Right hindlimb (tissue), 1 donor: ENCODE measurements at regions not wholly inside any gene's neighbourhood (a gene's known extent, or its start where the extent isn't known, plus 50 kb on each side); places are given as distances from the start of the nearest gene placed in this dataset.

Experiments
- DNase-seq: peaks from one replicate; pipeline ENCODE4 v3.0.0-alpha.2; 2018

DNA sequence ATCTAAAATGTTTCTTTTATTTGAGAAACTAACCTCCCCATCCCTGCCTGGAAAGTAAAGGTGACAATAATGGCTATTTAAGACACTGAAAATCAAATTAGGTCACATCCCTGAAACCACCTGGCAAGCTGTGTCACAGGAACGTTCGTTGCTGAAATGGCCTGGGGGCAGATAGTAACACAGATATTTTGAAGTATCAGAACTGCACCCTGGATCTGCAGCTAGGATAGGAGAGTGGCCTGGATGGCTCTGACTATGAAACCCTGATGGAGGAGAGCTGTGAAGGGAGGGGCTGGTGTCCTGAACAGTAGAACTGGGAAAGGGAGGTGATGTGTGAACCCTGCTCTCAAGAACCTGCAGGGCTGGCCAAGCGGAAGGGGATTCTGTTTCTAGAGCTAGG lies 648.3 kb upstream of the CFAP20DC start:
- no peak for DNase-seq

DNA sequence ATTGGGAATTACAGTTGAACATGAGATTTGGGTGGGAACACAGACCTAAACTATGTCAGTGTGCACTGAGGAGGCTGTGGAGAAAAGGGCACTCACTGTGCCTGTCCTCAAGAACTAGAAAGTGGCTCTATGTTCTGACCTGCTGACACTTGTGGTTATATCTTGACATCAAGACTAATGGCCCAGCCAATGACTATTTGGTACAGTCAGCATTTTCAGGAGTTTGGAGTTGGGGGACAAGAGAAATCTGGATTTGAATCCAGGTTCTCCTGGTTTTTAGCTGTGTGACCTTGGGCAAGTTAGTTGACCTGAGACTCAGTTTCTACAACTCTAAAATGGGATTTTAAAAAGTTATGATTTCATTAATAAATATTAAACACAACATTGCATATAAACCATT lies 647.0 kb upstream of the CFAP20DC start:
- DNase-seq = no peak

DNA sequence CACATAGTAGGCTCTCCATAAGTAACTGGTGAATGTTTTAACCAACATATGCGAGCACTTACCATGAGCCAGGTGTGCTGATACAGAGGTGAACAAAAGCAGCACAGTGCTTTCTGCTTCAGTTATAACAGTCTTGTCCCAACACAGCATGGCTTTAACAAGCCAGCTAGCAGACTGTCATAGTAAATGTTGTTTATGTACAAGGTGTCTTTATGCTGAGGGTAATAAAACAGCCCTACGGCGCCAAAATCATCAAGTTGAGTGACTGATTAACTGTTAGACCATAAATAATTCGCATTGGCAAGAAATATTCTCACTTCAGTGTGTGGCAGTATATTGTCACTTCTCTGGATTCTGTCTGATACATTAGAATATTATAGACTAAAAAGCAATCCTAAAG lies 646.0 kb upstream of the CFAP20DC start:
- no peak for DNase-seq

DNA sequence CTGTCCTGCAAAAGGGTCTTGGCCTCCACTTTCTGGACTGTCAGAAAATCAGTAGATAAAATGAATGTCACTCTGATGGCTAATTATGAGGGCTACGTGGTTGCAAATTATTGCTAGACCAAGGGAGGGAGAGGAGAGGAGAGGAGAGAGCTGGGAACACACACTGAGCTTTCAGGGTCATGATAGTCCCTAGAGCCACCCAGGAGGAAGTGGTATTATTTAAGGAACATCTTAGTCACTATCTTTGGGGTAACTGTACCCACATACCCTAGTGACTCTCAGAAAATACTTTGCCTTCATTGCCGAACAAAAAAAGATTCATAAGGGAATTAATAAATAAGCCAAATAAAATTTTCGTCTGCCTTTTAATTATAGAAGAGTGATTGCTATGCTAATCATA lies 642.3 kb upstream of the CFAP20DC start:
- no peak for DNase-seq

DNA sequence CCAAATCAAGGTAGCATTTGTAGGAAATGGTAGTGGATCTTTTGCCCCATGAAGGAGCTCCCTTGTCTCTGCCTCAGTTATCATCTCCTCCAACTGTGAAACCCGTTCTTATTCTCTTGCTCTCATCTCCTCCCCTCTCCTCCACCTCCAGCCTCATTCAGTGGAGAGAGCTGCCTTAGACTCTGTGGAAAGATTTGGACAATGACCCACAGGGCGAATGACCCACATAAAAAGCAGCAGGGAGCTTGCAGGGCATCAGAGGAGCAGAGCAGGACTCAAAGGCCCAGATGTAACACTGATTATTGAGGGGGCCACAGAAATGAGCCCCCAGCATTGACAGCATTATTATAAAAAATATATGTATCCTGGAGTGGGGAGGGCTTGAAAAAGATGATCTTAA lies 641.1 kb upstream of the CFAP20DC start:
- DNase-seq = no peak

DNA sequence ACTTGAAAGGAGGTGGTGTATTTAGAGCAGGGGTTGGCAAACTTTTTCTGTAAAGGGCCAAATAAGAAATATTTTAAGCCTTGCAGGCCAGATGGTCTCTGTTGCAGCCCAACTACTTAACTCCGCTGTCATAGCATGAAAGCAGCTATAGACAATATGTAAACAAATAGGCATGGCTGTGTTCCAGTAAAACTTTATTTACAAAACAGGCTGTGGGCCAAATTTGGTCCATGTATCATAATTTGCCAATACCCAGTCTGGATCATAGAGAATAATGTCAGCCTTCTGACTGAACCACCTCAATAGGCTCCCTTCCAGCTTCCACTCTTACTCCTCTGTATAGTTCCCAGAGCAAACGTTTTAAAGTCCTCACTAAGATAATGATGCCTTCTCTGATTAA lies 638.8 kb upstream of the CFAP20DC start:
- no peak for DNase-seq

DNA sequence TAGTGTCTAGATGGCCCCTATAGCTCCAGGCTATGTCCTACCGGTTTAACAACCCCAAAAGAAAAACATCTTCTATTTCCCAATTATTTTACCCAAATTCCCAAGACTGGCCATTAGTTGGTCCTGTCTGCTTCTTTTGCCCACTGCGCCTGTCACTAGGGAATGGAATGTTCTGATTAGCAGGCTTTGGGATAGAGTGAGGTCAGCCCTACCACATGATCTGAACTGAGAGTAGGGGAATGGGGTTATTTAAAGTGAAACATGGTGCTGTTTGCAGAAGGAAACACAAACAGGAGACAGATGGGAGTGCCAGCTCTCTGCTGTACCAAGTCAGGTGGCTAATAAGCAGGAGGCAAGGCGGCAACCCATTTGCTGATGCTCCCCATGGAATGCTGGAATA lies 635.6 kb upstream of the CFAP20DC start:
- DNase-seq = no peak

DNA sequence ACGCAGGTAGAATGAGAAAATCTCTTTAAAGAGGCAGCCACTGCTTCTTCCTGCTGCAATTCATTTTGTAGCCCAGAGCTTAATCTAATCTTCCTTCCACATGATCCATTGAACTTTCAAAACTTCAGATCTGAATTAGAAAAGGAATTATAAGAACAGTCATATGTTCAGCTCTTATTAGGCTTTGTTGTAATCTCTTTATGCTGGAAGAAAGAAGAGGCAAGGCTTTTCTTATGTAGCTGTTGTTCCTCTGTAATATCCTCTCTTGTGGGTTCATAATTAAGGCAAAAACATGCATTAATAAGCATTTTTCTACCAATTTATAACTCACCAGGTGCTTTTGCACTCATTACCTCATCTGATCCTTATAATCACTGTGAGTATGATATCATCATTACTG lies 634.9 kb upstream of the CFAP20DC start:
- no peak for DNase-seq

DNA sequence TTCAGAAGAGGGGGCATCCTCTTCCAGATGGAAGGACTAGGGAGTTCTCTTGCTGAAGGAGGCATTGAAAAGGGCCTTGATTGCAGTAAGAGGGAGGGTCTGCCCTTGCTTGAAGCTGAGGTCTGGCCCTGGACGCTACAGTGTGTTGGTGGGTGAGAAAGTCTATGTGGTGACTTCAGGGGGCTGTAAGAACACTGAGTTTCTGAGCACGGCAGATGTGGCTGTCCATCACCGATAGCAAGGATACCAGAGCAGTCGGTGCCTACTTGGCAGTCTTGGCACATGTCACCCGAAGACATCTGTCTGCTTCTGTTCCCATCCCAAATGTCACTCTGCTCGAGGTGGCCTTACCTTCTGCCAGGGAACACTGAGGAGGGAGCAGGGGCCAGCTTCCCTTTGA lies 631.1 kb upstream of the CFAP20DC start:
- DNase-seq = peak; percentile 51

DNA sequence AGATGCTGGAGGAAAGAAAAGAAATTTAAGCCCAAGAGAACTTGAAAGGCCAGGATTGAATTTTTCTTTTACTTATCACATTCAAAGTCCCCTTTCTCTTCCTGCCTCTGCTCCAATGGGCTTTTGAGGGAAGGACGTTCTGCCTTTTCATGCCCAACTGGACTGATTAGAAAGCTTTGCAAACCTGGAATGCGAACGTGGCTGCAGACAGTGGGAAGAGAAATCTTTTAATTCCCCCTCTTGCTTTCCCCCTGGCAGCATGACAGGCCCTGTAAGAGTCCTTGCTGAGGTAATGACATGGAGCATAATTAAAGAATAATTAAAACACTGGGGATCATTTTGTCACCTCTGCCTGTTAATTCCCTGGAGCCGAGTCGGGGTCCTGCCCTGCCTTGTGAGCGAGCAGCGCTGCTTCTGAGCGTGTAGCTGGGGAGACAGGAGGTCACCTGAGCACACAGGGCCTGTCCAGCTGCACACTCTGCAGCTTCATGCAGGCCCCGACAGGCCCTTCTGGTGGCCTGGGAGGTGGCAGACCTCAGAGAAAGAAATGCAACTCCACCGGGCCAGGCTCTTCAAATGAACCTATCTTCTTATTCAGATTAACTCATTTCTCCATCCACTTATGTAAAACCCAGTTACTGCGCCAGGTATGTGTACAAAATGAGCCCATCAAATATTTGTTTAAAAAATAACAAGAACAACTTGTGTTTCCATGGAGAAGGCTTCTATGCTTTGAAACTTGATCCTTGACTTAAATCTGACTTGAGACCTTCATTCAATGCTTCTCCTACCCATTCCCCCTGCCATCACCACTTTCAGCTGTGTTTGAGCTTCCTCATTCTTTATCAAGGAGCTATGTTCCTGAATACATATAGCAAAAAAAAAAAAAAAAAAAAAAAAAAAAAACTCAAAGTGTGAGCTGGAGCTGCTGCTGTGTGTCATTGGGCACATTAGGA lies 628.2 kb upstream of the CFAP20DC start:
- no peak for DNase-seq

DNA sequence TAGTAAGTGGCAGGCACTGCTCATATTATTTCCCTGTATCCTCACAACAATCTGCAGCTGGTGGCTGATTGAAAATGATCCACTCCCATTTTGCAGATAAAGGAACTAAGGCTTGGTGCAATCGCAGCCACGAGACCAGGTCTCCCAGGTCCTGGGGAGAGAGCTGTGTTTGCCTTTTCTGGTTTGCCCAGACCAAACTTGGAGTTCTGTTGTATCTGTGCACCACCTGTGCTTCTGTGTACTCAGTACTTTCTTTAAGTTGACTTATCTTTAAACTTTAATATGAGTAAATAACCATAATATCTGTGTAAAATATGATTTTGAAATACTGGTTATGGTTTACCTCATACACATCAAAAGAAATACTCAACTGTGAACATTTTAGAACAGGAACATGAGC lies 625.7 kb upstream of the CFAP20DC start:
- DNase-seq = no peak

DNA sequence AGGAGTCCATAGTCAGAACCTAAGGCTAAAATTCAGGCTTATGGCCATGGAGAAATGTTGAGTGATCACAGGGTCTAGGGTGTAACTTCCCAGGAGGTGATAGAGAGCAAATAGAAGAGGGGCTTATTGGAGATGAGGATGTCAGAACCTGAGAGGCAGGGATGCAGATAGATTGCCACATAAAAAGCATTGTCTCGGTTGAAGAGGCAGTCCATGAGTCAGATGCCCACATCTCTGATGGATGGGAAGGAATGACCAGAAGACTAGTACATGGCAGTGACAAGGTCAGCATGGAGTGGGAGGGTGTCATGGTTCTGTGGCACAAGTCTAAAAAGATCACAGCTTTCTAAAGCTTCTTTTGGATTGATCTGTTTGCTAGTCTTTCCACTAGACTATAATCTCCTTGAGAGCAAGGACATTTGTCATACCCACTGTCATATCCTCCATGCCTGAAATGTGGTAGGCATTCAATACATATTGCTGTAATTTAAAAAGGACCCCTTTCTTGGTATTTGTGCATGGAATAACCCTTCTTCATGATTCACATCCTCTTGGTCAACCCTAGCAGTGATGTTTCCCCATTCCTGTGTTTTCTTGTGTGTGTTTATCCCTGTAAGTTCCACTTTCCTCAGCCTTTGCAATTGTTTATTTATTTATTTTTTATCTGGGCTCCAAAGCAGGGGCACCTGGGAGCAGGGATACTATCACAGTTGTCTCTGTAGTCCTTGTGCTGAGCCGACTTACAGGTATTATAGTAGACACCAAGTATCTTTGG lies 613.4 kb upstream of the CFAP20DC start:
- DNase-seq = no peak

DNA sequence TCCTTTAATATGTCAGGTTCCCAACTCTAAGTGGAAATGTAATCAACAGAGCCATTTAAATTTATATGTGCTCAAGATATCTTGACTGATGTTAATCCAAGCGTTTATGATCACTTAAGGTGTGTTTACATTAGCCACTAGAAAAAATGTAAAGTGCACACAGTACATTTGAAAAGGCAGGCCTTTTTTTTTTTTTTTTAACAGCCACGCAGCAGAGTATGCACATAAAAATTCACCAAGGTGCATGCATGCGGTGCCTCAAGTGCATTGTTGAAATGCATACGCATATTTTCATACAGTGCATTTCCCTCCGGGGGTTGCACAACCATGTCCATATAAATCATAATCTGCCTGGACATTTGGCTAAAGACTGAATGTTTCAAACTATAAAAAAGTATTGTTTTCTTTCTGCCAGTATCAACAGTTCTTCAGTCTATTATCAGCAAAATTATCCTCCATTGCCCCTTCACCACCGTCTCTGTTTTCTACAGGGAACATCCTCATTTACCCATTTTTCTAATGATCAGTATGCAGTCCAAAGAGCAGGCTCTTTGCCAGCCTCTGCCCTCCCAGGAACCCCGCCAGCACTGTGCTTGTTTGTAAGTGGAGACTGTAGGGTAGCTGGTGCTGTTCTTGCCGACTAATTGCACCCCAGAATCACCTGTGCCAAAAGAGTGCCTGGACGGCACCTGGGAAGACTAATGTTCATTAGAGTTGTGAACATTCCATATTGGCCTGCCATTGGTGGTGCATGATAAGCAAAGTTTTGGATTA lies 611.2 kb upstream of the CFAP20DC start:
- DNase-seq = no peak

DNA sequence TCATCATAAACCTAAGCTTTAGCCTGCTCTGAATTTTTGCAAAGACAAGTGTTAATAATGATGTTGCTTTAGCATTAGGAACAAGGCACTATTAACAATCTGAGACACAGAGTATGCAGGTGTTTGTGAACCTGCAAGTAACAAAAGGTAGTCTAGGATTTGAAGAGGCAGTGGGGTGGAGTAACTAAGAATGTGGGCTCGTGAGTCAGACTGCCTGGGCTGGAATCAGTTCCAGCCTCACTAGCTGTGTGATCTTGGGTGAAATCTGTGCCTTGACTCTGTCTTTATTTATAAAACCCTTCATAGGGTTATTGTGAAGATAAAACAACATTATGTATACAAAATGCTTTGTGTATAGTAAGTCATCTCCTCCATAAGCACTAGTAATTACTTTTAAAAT lies 610.6 kb upstream of the CFAP20DC start:
- DNase-seq = no peak

DNA sequence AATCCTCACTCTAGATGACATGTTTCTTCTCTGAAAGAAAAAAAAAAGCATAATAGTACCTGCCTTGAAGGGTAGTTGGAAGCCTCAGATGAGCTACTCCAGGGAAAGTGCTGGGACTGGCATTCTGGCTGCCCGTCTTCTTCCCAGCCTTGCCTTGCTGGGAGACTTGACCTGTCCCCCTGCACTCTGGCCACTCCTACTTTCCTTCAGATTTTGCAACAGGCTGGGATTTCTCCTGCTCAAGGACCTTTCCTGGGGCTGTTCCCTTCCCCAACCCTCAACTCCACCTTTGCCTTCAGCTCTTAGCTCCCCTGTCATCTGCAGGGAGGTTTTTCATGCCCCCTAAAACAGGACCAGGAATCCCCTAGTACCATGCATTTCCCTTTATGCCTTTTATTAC lies 609.9 kb upstream of the CFAP20DC start:
- DNase-seq = no peak

DNA sequence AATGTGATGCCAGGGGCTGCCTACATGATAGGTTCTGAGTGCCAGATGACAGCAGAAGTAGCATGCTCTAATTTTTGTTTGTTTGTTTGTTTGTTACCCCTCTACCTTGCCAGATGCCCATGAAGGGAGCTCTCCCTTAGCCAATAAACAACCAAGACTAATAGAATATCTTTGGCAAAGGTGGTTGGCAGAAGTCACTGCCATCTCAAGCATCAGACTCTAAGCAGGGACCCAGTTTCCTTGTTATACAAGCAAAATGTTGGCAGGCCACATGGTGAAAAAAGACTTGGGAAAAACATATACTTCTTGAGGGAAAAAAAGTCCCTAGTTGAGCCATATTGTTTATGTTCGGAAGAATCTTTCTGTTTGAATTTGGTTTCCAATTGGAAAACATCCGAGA lies 609.0 kb upstream of the CFAP20DC start:
- no peak for DNase-seq

DNA sequence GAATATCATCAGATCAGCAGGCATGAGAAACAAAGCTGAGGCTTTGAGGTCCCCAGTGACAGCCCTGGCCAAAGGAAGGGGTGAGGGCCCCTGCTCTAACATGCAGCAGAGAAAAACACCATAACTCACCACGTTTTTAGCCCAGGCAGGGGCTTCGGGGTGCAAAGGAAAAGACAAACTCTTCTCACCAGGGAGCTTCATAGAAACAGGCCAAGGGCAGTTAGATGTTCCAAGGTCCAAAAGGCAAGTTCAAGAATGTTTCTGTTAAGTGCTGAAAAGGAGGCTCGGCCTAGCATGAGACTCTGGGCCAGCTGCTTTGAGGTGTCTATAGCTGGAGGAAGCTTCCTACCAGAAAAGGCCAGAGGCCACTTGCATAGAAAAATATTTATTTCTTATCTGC lies 608.4 kb upstream of the CFAP20DC start:
- peak; percentile 44 for DNase-seq

DNA sequence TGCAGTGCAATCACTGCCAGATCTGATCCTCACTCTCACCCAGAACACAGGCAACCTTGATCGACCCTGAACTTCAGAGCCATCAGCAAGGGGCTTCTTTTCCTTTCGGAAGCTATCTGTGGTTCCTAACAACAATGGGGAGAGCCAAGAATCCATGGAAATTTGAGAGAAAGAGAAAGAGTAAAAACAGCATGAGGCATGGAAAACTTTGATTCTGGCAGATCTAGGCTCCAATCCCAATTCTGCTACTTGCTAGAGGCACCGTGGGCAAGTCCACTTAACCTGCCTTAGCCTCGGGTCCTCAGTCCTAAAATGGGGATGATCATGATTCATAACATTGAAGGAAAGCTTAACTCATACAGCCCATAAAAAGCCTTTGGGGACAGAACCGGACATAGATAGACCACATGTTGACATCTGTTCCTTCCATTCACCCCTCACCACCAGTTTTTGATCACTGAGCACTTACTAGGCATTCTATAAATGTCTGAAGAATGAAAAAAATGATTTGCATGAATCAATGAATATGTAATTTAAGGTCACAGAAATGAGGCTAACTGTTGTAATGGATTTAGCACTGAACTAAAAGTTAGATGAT lies 605.7 kb upstream of the CFAP20DC start:
- peak; percentile 28 for DNase-seq

DNA sequence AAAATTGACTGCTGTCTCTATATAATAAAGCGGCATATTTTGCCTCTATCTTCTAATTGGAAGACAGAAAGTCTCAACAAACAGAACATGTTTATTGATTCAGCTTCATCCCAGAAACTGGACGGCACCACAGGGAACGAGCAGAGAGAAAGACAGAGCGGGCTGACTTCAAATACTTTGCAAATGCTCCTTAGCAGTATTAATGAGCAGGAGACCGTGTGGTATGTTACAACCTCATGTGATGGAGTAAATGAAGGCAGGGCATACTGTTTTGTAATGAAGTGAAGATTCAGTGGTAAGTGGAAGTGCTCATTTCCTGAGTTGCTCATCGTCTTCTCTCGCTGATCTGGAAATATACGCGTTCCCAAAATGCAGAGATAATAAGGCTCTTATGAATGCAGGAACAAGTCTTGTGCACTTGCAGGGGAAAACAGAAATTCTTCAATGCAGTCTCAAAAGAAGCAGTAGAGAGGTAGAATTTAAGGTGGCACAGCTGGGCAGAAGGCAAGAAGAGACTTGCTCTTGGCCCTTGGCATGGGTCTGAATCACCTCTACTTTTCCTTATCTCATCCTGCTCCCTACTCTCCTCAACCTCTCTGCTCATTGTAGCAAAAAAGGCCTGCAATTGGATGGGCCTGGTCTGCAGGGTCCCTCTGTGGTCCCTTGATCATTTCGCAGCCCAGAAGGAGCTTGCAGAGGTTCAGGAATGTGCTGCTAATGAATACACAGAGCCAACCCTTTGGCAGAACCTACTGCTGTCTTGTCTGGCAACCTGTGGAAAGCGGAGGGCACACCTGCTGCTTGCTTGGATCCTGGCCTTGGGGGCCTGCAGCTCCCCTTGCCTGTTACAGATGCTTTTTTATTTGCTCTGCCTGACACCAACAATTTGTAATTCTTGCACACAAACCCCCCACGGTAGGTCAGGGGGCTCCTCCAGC lies 604.9 kb upstream of the CFAP20DC start:
- no peak for DNase-seq

DNA sequence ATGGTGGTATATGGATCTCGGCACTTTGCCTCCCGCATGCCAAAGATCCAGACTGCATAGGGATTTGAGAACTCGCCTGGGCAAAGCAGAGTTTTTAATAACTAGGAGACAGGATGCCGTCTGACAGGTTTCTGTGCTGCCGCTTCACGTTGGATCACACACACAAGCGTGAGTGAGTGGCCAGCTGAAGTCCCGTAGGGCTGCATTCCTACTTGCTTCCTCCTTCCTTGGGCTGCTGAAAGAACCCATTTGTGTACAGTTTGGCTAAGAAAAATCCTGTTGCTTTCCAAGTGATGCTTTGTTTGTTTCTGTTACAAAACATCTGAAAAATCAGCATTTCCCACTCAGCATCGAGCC lies 604.3 kb upstream of the CFAP20DC start:
- peak; percentile 84 for DNase-seq

DNA sequence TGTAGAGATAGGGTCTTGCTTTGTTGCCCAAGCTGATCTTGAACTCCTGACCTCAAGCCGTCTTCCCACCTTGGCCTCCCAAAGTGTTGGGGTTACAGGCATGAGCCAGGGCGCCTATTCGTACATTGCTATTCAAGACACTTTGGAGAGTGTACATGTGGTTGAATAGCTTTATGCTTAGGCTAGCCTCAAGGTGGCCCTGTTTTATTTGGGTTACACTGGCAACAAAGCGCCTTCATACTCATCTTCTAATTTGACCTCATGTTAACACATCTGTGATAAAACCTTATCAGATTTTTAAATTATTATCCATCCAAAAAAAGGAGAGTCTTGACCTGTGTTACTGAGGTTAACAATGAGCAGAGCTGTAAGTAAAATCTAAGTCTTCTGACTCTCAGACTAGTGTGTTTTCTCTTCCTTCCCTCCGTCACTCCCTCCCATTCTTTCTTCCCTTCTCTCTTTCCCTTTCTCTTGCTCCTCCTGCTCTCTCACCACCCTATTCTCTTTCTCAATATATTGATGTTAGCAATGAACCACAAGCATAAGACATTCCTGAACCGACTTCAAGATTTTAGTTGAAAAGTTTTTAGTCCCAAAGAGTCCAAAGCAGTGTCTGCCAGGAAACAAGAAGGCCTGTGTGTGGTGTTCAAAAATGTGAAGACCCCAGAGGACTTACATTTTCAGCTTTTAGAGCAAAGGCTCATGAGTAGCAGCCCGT lies 603.7 kb upstream of the CFAP20DC start:
- DNase-seq = no peak
